Ishikawa (cell line): ENCODE measurements at regions not wholly inside any gene's neighbourhood (a gene's known extent, or its start where the extent isn't known, plus 50 kb on each side); places are given as distances from the start of the nearest gene placed in this dataset.

Experiments used
- EP300 ChIP-seq: IDR thresholded peaks from 2 replicates; pipeline ENCODE4 v1.6.1; 2012; ENCODE audit warnings: borderline replicate concordance
- FOXM1 ChIP-seq: IDR thresholded peaks from 2 replicates; pipeline ENCODE4 v1.6.1; 2012; ENCODE audit warnings: low read depth, borderline replicate concordance
- RAD21 ChIP-seq: IDR thresholded peaks from 2 replicates; pipeline ENCODE4 v1.6.1; 2012; ENCODE audit warnings: low read depth
- TAF1 ChIP-seq: IDR thresholded peaks from 2 replicates; pipeline ENCODE4 v1.6.1; 2012; ENCODE audit warnings: low read depth, mild to moderate bottlenecking
- TEAD4 ChIP-seq: IDR thresholded peaks from 2 replicates; pipeline ENCODE4 v1.6.1; 2012
- USF1 ChIP-seq: IDR thresholded peaks from 2 replicates; pipeline ENCODE4 v1.6.1; 2012

- TF ChIP-seq TAF1 (no peak), TEAD4 (no peak), USF1 (no peak), EP300 (no peak), RAD21 (no peak), FOXM1 (no peak)
Measured at GRCh38 chr3:79973482-79973881, 205.7 kb upstream of the ROBO1 start.
